UCSD-AML1 (cell line): ENCODE measurements at regions not wholly inside any gene's neighbourhood (a gene's known extent, or its start where the extent isn't known, plus 50 kb on each side); places are given as distances from the start of the nearest gene placed in this dataset.
"Not testable (repeated sequence)": the region's sequence is repeated elsewhere in the genome, so short reads cannot be mapped to it uniquely, and the experiment has no call there.

Source experiments
- DNase-seq: peaks from one replicate; lab custom pipeline; 2025; ENCODE audit not compliant: unreplicated experiment; lab: John Stamatoyannopoulos, UW

GRCh38 chr13:18675268-18675667 lies 506.4 kb downstream of the TUBA3C start:
- not testable (repeated sequence) for DNase-seq

DNA sequence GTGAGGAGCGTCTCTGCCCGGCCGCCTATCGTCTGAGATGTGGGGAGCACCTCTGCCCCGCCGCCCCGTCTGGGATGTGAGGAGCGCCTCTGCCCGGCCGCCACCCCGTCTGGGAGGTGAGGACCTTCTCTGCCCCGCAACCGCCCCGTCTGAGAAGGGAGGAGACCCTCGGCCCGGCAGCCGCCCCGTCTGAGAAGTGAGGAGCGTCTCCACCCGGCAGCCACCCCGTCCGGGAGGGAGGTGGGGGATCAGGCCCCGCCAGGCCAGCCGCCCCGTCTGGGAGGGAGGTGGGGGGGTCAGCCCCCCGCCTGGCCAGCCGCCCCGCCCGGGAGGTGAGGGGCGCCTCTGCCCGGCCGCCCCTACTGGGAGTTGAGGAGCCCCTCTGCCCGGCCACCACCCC lies 507.8 kb downstream of the TUBA3C start:
- not testable (repeated sequence) for DNase-seq

DNA sequence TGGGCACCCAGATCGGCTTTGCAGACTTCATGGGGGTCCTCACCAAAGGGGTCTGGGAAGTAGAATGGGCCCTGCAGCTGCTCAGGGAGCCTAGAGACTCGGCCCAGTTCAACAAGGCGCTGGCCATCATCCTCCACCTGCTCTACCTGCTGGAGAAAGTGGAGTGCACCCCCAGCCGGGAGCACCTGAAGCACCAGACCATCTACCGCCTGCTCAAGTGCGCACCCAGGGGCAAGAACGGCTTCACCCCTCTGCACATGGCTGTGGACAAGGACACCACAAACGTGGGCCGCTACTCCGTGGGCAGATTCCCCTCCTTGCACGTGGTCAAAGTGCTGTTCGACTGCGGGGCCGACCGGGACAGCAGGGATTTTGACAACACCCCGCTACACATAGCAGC lies 515.0 kb downstream of the TUBA3C start:
- not testable (repeated sequence) for DNase-seq

- not testable (repeated sequence) for DNase-seq
Measured at GRCh38 chr13:18665716-18666115, 515.9 kb downstream of the TUBA3C start.

GRCh38 chr13:18665124-18665523 lies 516.5 kb downstream of the TUBA3C start:
- not testable (repeated sequence) for DNase-seq

GRCh38 chr13:18663222-18663621 lies 518.4 kb downstream of the TUBA3C start:
- DNase-seq: not testable (repeated sequence)

DNA sequence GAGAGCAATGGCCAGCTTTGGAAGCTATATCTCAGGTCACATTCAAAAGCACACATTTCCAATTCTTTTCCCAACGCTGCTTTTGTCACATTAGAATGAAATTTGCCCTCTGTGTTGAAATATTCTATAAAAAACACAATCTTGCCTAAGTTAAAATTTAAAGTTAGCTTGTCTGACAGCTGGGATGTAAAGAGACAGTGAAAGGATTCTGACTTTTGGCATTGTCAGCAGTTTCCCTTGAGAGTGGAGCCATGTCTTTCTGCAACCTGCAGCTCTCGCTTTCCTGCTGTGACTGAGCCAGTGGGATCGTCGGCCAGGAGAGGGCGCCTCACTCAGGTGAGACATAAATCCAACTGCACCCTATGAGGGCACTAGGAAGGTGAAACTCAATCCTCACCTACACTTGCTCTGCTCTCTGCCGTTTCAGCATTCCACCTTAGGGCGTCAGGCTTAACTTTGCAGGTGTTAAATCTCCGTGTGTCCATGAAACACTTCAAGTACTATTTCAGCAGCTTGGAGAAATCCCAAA lies 537.9 kb downstream of the TUBA3C start:
- DNase-seq: not testable (repeated sequence)

DNA sequence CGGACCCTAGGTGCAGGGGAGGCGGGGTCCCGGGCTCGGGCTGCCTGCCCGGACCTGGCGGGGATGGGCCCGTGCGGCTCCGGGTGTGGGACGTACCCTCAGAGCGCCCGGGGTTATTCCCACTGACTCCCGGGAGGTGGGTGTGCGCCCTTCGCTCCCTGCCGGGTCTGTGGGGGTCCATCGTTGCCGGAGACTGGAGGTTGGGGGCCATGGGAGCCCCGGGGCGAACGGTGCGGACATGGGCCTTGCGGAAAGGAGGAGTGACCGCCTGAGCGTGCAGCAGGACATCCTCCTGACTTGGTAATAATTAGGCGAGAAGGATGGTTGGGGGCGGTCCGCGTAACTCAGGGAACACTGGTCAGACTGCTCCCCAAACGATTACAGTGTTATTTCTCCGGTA lies 552.7 kb downstream of the TUBA3C start:
- DNase-seq: not testable (repeated sequence)

GRCh38 chr13:18628428-18628827 lies 553.2 kb downstream of the TUBA3C start:
- DNase-seq: no peak

DNA sequence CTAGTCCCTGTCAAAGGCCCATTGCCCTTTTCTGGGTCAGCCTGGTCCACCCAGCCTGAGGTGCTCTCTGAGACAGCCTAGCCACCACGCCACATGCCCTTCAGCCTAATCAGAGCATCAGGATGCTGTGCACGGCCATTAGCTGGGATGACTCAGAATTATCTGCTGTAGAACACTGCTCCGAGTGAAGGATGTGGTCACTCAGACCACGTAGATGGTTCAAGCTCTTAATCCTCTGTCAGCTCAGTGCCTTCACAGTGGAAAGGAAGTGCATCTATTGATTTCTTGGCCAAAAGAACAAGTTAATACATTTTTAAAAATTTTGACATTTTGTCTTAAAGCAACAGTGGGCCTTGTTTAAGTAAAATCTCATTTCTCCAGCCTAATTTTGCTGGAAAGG lies 557.6 kb downstream of the TUBA3C start:
- DNase-seq: not testable (repeated sequence)

DNA sequence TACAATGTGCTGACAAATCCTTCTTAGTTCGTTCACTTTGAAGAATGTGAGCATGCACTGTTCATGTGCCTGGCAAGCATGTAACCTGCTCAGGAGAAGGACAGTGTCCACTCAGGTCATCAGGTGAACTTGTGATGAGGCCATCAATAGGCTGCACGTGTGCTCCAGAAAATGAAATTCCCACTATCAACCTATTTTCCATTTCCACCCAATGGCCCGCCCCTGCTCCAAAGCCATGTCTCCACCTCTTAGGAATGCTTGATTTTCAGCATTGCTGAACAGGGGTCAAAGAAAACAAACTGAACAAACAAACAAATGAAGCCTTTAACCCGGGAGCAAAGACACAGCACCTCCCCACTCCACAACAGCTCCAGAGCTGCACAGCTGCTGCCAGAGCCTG lies 563.2 kb downstream of the TUBA3C start:
- DNase-seq: not testable (repeated sequence)

- not testable (repeated sequence) for DNase-seq
Measured at GRCh38 chr13:18610476-18610875, 571.1 kb downstream of the TUBA3C start.

DNA sequence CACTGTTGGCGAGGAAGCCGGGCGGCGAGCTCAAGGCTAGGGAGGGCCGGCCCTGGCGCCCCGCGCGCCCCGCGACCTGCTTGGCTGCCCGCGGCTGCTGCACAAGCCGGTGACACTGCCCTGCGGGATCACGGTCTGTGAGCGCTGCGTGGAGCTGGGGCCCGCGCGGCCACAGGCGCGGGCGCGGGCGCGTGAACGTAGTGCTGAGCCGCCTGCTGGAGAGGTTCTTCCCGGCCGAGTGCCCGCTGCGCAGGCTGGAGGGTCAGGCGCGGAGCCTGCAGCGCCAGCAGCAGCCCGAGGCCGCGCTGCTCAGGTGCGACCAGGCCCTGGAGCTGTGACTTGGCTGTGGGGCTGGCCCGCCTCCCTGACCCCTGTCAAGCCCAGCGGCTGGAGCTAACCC lies 572.3 kb downstream of the TUBA3C start:
- DNase-seq: not testable (repeated sequence)

DNA sequence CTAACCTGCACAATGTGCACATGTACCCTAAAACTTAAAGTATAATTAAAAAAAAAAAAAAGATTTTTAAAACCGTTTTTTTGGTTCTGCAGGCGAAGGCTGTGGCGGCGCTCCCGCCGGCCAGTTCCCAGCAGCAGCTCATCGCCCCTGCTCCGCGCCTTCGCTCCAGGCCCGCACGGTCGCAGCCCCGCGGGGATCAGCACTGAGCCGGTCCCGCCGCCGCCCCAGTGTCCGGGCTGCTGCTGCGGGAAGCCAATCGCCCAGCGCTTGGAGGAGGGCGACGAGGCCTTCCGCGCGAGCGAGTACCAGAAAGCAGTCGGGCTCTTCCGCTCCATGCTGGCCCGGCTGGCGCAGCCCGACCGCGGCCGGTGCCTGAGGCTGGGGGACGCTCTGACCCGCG lies 572.8 kb downstream of the TUBA3C start:
- DNase-seq: not testable (repeated sequence)

DNA sequence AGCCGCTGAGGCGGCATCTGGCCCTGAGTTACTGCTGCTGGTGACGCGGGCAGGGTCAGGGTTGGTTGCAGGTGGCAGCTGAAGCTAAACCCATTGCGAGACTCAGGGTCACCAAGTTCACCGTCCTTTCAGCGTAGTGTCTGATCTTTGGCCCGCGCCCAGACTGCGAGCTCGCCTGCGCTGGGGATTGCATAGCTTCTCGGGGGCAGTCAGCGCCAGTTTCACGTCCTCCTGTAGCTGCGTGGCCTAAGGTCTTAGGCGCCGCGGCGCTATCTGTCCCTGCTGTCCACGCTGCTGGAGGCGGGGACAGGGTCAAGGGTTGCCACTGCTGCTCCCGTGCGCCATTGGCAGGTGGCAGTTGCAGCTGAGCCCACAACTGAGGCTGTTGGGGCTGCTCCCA lies 581.3 kb downstream of the TUBA3C start:
- not testable (repeated sequence) for DNase-seq

DNA sequence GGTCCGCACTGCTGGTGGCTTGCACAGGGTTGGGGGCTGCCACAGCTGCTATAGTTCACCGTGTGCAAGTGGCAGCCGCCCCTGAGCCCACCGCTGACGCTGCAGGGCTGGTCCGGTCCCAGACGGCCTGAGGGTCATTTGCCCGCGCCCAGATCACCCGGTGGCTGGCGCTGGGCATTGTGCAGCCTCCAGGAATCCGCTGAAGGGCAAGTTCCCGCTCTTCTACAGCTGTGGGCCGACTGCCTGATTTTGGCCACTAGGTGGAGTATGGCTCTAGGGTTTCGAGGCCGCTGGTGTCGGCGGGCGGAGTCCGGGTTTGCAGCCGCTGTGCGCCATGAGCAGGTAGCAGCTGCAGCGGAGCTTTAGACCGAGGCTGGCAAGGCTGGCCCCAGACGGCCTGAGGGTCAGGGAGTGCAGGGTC lies 581.8 kb downstream of the TUBA3C start:
- DNase-seq: not testable (repeated sequence)

DNA sequence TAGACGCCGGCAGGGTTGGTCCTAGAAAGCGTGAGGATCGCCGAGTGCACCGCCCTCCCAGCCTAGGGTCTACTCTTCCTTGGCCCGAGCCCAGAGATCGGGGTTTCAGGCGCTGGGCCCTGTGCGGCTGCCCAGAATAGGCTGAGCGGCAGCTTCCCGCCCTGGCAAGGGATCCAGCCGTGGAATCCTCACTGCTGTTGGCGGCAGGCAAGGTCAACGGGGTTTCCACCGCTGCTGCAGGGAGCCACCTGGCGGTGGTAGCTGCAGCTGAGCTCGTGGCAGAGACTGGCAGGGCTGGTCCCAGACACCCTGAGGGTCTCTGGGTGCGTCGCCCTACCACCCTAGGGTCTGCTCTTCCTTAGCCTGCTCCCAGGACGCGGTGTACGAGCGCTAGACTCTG lies 583.1 kb downstream of the TUBA3C start:
- DNase-seq: not testable (repeated sequence)

GRCh38 chr13:18597940-18598339 lies 583.7 kb downstream of the TUBA3C start:
- DNase-seq: not testable (repeated sequence)

GRCh38 chr13:18577103-18577502 lies 604.5 kb downstream of the TUBA3C start:
- DNase-seq: not testable (repeated sequence)

GRCh38 chr13:18567890-18568289 lies 613.7 kb downstream of the TUBA3C start:
- DNase-seq: not testable (repeated sequence)
